Endothelial cell of umbilical vein (primary cell): ENCODE measurements at regions not wholly inside any gene's neighbourhood (a gene's known extent, or its start where the extent isn't known, plus 50 kb on each side); places are given as distances from the start of the nearest gene placed in this dataset.

Experiments
- BruUV-seq: library from RNA; stranded (reverse); fragments of 400-500 nt; replicated peaks from 2 replicates; lab custom pipeline; 2021; lab: Mats Ljungman, UMichigan
- CTCF ChIA-PET: fragments of 300-600, 350-600 bp; sonication (Branson Sonifier 250); formaldehyde crosslinking; loops from one replicate; lab custom pipeline; 2021; ENCODE audit warnings: antibody characterized with exemption, inconsistent platforms; lab: Charles Lee
- POLR2A ChIA-PET: fragments of 300-600, 350-600 bp; sonication (Branson Sonifier 250); formaldehyde crosslinking; loops from one replicate; lab custom pipeline; 2021; ENCODE audit warnings: antibody characterized with exemption, inconsistent platforms; lab: Charles Lee
- DNase-seq: peaks from one replicate; pipeline ENCODE4 v3.0.0-alpha.2; 2011; ENCODE audit warnings: low read depth, low spot score
- FAIRE-seq: peaks from 2 replicates; lab custom pipeline; 2011; peaks lifted over from hg19 to GRCh38; lab: Jason Lieb, UNC
- H2AFZ ChIP-seq: 2 replicates; pipeline ENCODE4 v1.6.0; 2012; ENCODE audit warnings: low read depth, low read length, control low read depth, inconsistent platforms
- H3K27ac ChIP-seq: 2 replicates; pipeline ENCODE4 v1.5.1; 2011; ENCODE audit warnings: low read depth, mild to moderate bottlenecking, control low read depth, low read length, moderate library complexity; ENCODE audit not compliant: insufficient read depth
- H3K27me3 ChIP-seq, 2 experiments: 2 replicates each; pipeline versions ENCODE4 v1.6.0 to v1.6.1; 2011; ENCODE audit warnings: low read length in 2 of 2, mixed read lengths in 1 of 2; ENCODE audit not compliant: control insufficient read depth in 2 of 2, insufficient read depth in 2 of 2
- H3K36me3 ChIP-seq, 2 experiments: 2 replicates in 1 of 2; 3 replicates in 1 of 2; pipeline ENCODE4 v1.5.1; 2011; ENCODE audit warnings: low read length in 2 of 2, mild to moderate bottlenecking in 1 of 2, moderate library complexity in 1 of 2; ENCODE audit not compliant: control insufficient read depth in 2 of 2, insufficient read depth in 2 of 2; ENCODE audit errors: extremely low read depth in 1 of 2
- H3K4me1 ChIP-seq: 3 replicates; pipeline ENCODE4 v1.5.1; 2011; ENCODE audit warnings: mild to moderate bottlenecking, low read length; ENCODE audit not compliant: control insufficient read depth, insufficient read depth; ENCODE audit errors: extremely low read depth
- H3K4me2 ChIP-seq: 2 replicates; pipeline ENCODE4 v1.6.1; 2011; ENCODE audit warnings: low read length, control low read depth, mixed read lengths; ENCODE audit not compliant: insufficient read depth
- H3K4me3 ChIP-seq, 3 experiments: fragments of 200-600 bp in 1 of 3; sonication (generic), shearing (Covaris generic) in 1 of 3; replicated peaks in 1 of 3; 2 replicates each; pipeline ENCODE4 v1.5.1; 2011 to 2016; ENCODE audit warnings: control low read depth in 3 of 3, low read length in 3 of 3, mild to moderate bottlenecking in 2 of 3, inconsistent platforms in 1 of 3, low read depth in 1 of 3, moderate library complexity in 1 of 3; ENCODE audit not compliant: insufficient read depth in 1 of 3
- H3K79me2 ChIP-seq: 2 replicates; pipeline ENCODE4 v1.6.0; 2012; ENCODE audit warnings: low read length, inconsistent platforms; ENCODE audit not compliant: control insufficient read depth, insufficient read depth
- H3K9ac ChIP-seq: replicated peaks from 2 replicates; pipeline ENCODE3; 2011; ENCODE audit warnings: low read length, control low read depth; ENCODE audit not compliant: insufficient read depth; ENCODE audit errors: extremely low read depth
- H3K9me1 ChIP-seq: replicated peaks from 3 replicates; pipeline ENCODE4 v1.6.0; 2011; ENCODE audit warnings: mild to moderate bottlenecking, low read length; ENCODE audit not compliant: control insufficient read depth, insufficient read depth; ENCODE audit errors: extremely low read depth
- H3K9me3 ChIP-seq: replicated peaks from 2 replicates; pipeline ENCODE4 v1.5.1; 2012; ENCODE audit warnings: low read length, inconsistent platforms; ENCODE audit not compliant: control insufficient read depth, insufficient read depth
- H4K20me1 ChIP-seq: replicated peaks from 2 replicates; pipeline ENCODE3; 2011; ENCODE audit warnings: mild to moderate bottlenecking, low read length; ENCODE audit not compliant: control insufficient read depth, insufficient read depth; ENCODE audit errors: extremely low read depth
- EZH2 ChIP-seq: IDR thresholded peaks from 2 replicates; pipeline ENCODE4 v1.6.1; 2012; ENCODE audit warnings: borderline replicate concordance, low read depth, mild to moderate bottlenecking, moderate library complexity, low read length, inconsistent platforms; ENCODE audit not compliant: severe bottlenecking
- FOS ChIP-seq: IDR thresholded peaks from 2 replicates; pipeline ENCODE4 v1.6.1; 2011; ENCODE audit warnings: mild to moderate bottlenecking, low read length, moderate library complexity, borderline replicate concordance; ENCODE audit not compliant: insufficient read depth
- GATA2 ChIP-seq: IDR thresholded peaks from 2 replicates; pipeline ENCODE4 v1.7.0; 2011; ENCODE audit warnings: low read depth, mild to moderate bottlenecking, moderate library complexity, mixed read lengths, low read length; ENCODE audit not compliant: insufficient read length, insufficient read depth
- JUN ChIP-seq: IDR thresholded peaks from 2 replicates; pipeline ENCODE4 v1.6.1; 2011; ENCODE audit warnings: borderline replicate concordance, low read depth; ENCODE audit not compliant: insufficient read length, insufficient read depth
- MYC ChIP-seq: IDR thresholded peaks from one replicate; pipeline ENCODE4 v1.6.1; 2011; ENCODE audit warnings: mild to moderate bottlenecking, low read depth, low read length
- POLR2A ChIP-seq: IDR thresholded peaks from 2 replicates; pipeline ENCODE4 v1.6.1; 2012; ENCODE audit warnings: low read depth, mild to moderate bottlenecking, control low read depth, low read length
- POLR2AphosphoS5 ChIP-seq: IDR thresholded peaks from 2 replicates; pipeline ENCODE4 v1.6.1; 2012; ENCODE audit warnings: low read depth, mild to moderate bottlenecking, control low read depth, low read length, moderate library complexity; ENCODE audit not compliant: insufficient read depth
- dilution Hi-C: fragments of 300-500 bp; cut with MboI; formaldehyde crosslinking; loops from one replicate; pipeline ENCODE4 v1.15.0; 2019; ENCODE audit warnings: low sequenced_read_pairs; ENCODE audit not compliant: extremely low pct_ligation_motif_present
- intact Hi-C: fragments of 100-400 bp; cut with micrococcal nuclease; formaldehyde crosslinking; loops from one replicate; pipeline ENCODE4 v1.10.0; 2022
- TF ChIP-seq, protein P1 (sequence below): IDR thresholded peaks from 2 replicates; pipeline ENCODE4 v1.6.1; 2011; ENCODE audit not compliant: insufficient read depth, insufficient read length
- TF ChIP-seq, protein P2 (sequence below), 2 donors: IDR thresholded peaks; 1 replicate in 1 of 2; 2 replicates in 1 of 2; pipeline ENCODE4 v1.5.1; 2011; ENCODE audit warnings: low read length in 2 of 2, mild to moderate bottlenecking in 2 of 2, moderate library complexity in 2 of 2, control low read depth in 1 of 2, inconsistent platforms in 1 of 2, low read depth in 1 of 2; ENCODE audit not compliant: insufficient read depth in 1 of 2; ENCODE audit errors: extremely low read depth in 1 of 2

DNA sequence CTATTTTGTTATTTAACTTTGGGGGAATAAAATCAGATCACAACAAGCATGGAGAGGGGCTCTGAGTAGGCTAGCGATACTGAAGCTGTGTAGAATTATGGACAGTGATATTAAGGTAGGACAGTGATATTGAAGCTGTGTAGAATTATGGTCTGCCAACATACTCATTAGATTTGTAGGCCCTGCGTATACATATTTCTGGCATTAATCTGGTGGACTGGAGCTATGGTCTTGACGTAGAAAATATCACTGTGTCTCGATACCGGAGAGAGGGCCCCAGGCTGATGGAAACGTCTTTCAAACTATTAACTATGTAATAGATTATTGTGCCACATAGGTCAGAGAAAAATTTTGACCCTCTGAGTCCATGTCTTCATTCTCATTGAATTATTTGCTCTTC lies 511.4 kb downstream of the ADCYAP1 start:
- Histone ChIP-seq H3K27me3 (no peaks in the 10 kb centered on the region), H3K36me3 (no peaks in the 10 kb centered on the region), H3K4me3 (no peak overlapping the region), H3K27ac (no peak overlapping the region), H3K4me2 (no peak overlapping the region), H3K9ac (no peak overlapping the region), H2AFZ (no peak overlapping the region), H4K20me1 (no peaks in the 10 kb centered on the region), H3K9me1 (no peaks in the 10 kb centered on the region), H3K79me2 (no peaks in the 10 kb centered on the region), H3K9me3 (no peaks in the 10 kb centered on the region), H3K4me1 (no peaks in the 10 kb centered on the region)
- TF ChIP-seq FOS (no peak), POLR2A (no peak), JUN (no peak), MYC (no peak), GATA2 (no peak), EZH2 (no peak), POLR2AphosphoS5 (no peak)
- TF ChIP-seq, protein P1, sequence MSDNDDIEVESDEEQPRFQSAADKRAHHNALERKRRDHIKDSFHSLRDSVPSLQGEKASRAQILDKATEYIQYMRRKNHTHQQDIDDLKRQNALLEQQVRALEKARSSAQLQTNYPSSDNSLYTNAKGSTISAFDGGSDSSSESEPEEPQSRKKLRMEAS: no peak
- TF ChIP-seq, protein P2, sequence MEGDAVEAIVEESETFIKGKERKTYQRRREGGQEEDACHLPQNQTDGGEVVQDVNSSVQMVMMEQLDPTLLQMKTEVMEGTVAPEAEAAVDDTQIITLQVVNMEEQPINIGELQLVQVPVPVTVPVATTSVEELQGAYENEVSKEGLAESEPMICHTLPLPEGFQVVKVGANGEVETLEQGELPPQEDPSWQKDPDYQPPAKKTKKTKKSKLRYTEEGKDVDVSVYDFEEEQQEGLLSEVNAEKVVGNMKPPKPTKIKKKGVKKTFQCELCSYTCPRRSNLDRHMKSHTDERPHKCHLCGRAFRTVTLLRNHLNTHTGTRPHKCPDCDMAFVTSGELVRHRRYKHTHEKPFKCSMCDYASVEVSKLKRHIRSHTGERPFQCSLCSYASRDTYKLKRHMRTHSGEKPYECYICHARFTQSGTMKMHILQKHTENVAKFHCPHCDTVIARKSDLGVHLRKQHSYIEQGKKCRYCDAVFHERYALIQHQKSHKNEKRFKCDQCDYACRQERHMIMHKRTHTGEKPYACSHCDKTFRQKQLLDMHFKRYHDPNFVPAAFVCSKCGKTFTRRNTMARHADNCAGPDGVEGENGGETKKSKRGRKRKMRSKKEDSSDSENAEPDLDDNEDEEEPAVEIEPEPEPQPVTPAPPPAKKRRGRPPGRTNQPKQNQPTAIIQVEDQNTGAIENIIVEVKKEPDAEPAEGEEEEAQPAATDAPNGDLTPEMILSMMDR (IDR thresholded peaks at IDR 0.05; ENCODE audit: extremely low read depth in 1 of 2, insufficient read depth in 1 of 2, low read depth in 1 of 2, low read length in 2 of 2): no peak
- DNase-seq: no peak
- BruUV-seq: no TSS peak
- dilution Hi-C loops: no loop called here
- CTCF ChIA-PET: no interaction called here
- intact Hi-C loops: no loop called here
- POLR2A ChIA-PET: no interaction called here
- FAIRE-seq: no peak
